ENCODE measurements at regions not wholly inside any gene's neighbourhood (a gene's known extent, or its start where the extent isn't known, plus 50 kb on each side); places are given as distances from the start of the nearest gene placed in this dataset.

- TF ChIP-seq CTCF (IDR thresholded peaks at IDR 0.05; ENCODE audit: low read depth, low read length), result no peak
- H3K4me3 ChIP-seq (ENCODE audit: low read depth, low read length), result no peak overlapping the region
Observed at GRCh38 chr1:189438808-189439207, 1038.9 kb downstream of the BRINP3 start.

- no peak for TF ChIP-seq CTCF (IDR thresholded peaks at IDR 0.05; ENCODE audit: low read depth, low read length)
Observed at GRCh38 chr1:189463166-189463565, 1014.5 kb downstream of the BRINP3 start.

GRCh38 chr1:189496768-189497167 is 980.9 kb downstream of the BRINP3 start:
- TF ChIP-seq CTCF (IDR thresholded peaks at IDR 0.05; ENCODE audit: low read depth, low read length), result no peak
- no peak overlapping the region for H3K4me3 ChIP-seq (ENCODE audit: low read depth, low read length)

More at GRCh38 chr1:189463166-189463565, 1014.5 kb downstream of the BRINP3 start:
- H3K4me3 ChIP-seq (ENCODE audit: low read depth, low read length), result no peak overlapping the region

GRCh38 chr1:189499736-189500135 is 977.9 kb downstream of the BRINP3 start:
- TF ChIP-seq CTCF (IDR thresholded peaks at IDR 0.05; ENCODE audit: low read depth, low read length), result no peak
- H3K4me3 ChIP-seq (ENCODE audit: low read depth, low read length), result no peak overlapping the region

- no peak for TF ChIP-seq CTCF (IDR thresholded peaks at IDR 0.05; ENCODE audit: low read depth, low read length)
Observed at GRCh38 chr1:189500778-189501177, 976.9 kb downstream of the BRINP3 start.

GRCh38 chr1:189510827-189511226 is 966.8 kb downstream of the BRINP3 start:
- no peak overlapping the region for H3K4me3 ChIP-seq (ENCODE audit: low read depth, low read length)
- no peak for TF ChIP-seq CTCF (IDR thresholded peaks at IDR 0.05; ENCODE audit: low read depth, low read length)

More at GRCh38 chr1:189500778-189501177, 976.9 kb downstream of the BRINP3 start:
- H3K4me3 ChIP-seq (ENCODE audit: low read depth, low read length), result no peak overlapping the region

GRCh38 chr1:189513091-189513490 is 964.6 kb downstream of the BRINP3 start:
- no peak overlapping the region for H3K4me3 ChIP-seq (ENCODE audit: low read depth, low read length)
- no peak for TF ChIP-seq CTCF (IDR thresholded peaks at IDR 0.05; ENCODE audit: low read depth, low read length)

Data from WI38 (cell line).